ENCODE measurements at regions not wholly inside any gene's neighbourhood (a gene's known extent, or its start where the extent isn't known, plus 50 kb on each side); places are given as distances from the start of the nearest gene placed in this dataset.
"Not testable (repeated sequence)": the region's sequence is repeated elsewhere in the genome, so short reads cannot be mapped to it uniquely, and the experiment has no call there.

GRCh38 chr18:30814446-30814845, 228.1 kb downstream of the DSC3 start:
- ATAC-seq (no peak), DNase-seq (no peak)
- ChIA-PET POLR2A (no interaction called here), CTCF (no interaction called here)
- Mint-ChIP-seq H3K27ac (no peak overlapping the region), H3K4me1 (ENCODE audit: low read depth) (no peaks in the 10 kb centered on the region), H3K27me3 (ENCODE audit: low read depth) (no peaks in the 10 kb centered on the region), H3K9me3 (ENCODE audit: insufficient read depth) (peaks cover 20% of the 10 kb centered on the region), H3K36me3 (ENCODE audit: low read depth) (no peaks in the 10 kb centered on the region), H3K4me3 (no peak overlapping the region)

- H3K9me3 Mint-ChIP-seq (ENCODE audit: insufficient read depth), result peaks cover 4% of the 10 kb centered on the region
Measured at GRCh38 chr18:30811580-30811979, 231.0 kb downstream of the DSC3 start.

GRCh38 chr18:30810580-30810979, 232.0 kb downstream of the DSC3 start:
- H3K9me3 Mint-ChIP-seq (ENCODE audit: insufficient read depth), result no peaks in the 10 kb centered on the region
- no peak for ATAC-seq
- no peaks in the 10 kb centered on the region for H3K27me3 Mint-ChIP-seq (ENCODE audit: low read depth)
- no peak overlapping the region for H3K27ac Mint-ChIP-seq
- DNase-seq, result no peak
- no peaks in the 10 kb centered on the region for H3K4me1 Mint-ChIP-seq (ENCODE audit: low read depth)
- CTCF ChIA-PET, result no interaction called here
- POLR2A ChIA-PET, result no interaction called here
- no peak overlapping the region for H3K4me3 Mint-ChIP-seq
- H3K36me3 Mint-ChIP-seq (ENCODE audit: low read depth), result no peaks in the 10 kb centered on the region

More at GRCh38 chr18:30811580-30811979, 231.0 kb downstream of the DSC3 start:
- DNase-seq (no peak), ATAC-seq (no peak)
- no peaks in the 10 kb centered on the region for H3K27me3 Mint-ChIP-seq (ENCODE audit: low read depth)
- H3K27ac Mint-ChIP-seq, result no peak overlapping the region
- H3K4me3 Mint-ChIP-seq, result no peak overlapping the region
- no peaks in the 10 kb centered on the region for H3K36me3 Mint-ChIP-seq (ENCODE audit: low read depth)
- CTCF ChIA-PET, result no interaction called here
- no peaks in the 10 kb centered on the region for H3K4me1 Mint-ChIP-seq (ENCODE audit: low read depth)
- POLR2A ChIA-PET, result no interaction called here

GRCh38 chr18:30806823-30807222, 235.7 kb downstream of the DSC3 start:
- POLR2A ChIA-PET, result no interaction called here
- CTCF ChIA-PET, result no interaction called here
- H3K36me3 Mint-ChIP-seq (ENCODE audit: low read depth), result no peaks in the 10 kb centered on the region
- no peaks in the 10 kb centered on the region for H3K4me1 Mint-ChIP-seq (ENCODE audit: low read depth)
- no peaks in the 10 kb centered on the region for H3K27me3 Mint-ChIP-seq (ENCODE audit: low read depth)
- no peak overlapping the region for H3K4me3 Mint-ChIP-seq
- H3K9me3 Mint-ChIP-seq (ENCODE audit: insufficient read depth), result no peaks in the 10 kb centered on the region
- ATAC-seq (no peak), DNase-seq (no peak)
- H3K27ac Mint-ChIP-seq, result no peak overlapping the region

- POLR2A ChIA-PET, result no interaction called here
- Mint-ChIP-seq H3K27me3 (ENCODE audit: low read depth) (no peaks in the 10 kb centered on the region), H3K4me3 (no peak overlapping the region), H3K4me1 (ENCODE audit: low read depth) (no peaks in the 10 kb centered on the region), H3K27ac (no peak overlapping the region), H3K36me3 (ENCODE audit: low read depth) (no peaks in the 10 kb centered on the region), H3K9me3 (ENCODE audit: insufficient read depth) (no peaks in the 10 kb centered on the region)
- CTCF ChIA-PET, result no interaction called here
- DNase-seq (no peak), ATAC-seq (no peak)
Measured at GRCh38 chr18:30800800-30801199, 241.7 kb downstream of the DSC3 start.

GRCh38 chr18:30792051-30792450, 250.5 kb downstream of the DSC3 start:
- CTCF ChIA-PET, result no interaction called here
- no peaks in the 10 kb centered on the region for H3K27me3 Mint-ChIP-seq (ENCODE audit: low read depth)
- H3K27ac Mint-ChIP-seq, result no peak overlapping the region
- no peaks in the 10 kb centered on the region for H3K4me1 Mint-ChIP-seq (ENCODE audit: low read depth)
- no peak overlapping the region for H3K4me3 Mint-ChIP-seq
- peaks cover 18% of the 10 kb centered on the region for H3K9me3 Mint-ChIP-seq (ENCODE audit: insufficient read depth)
- no peaks in the 10 kb centered on the region for H3K36me3 Mint-ChIP-seq (ENCODE audit: low read depth)
- ATAC-seq, result no peak
- POLR2A ChIA-PET, result no interaction called here
- DNase-seq, result no peak

- ATAC-seq; H3K4me3 Mint-ChIP-seq; POLR2A ChIA-PET; H3K4me1 Mint-ChIP-seq (ENCODE audit: low read depth); CTCF ChIA-PET; H3K27me3 Mint-ChIP-seq (ENCODE audit: low read depth); H3K36me3 Mint-ChIP-seq (ENCODE audit: low read depth); H3K27ac Mint-ChIP-seq; DNase-seq: not testable (repeated sequence)
- peaks cover 16% of the 10 kb centered on the region for H3K9me3 Mint-ChIP-seq (ENCODE audit: insufficient read depth)
Measured at GRCh38 chr18:30788411-30788991, 254.0 kb downstream of the DSC3 start.

GRCh38 chr18:30787410-30787809, 255.1 kb downstream of the DSC3 start:
- POLR2A ChIA-PET, result no interaction called here
- H3K4me3 Mint-ChIP-seq, result no peak overlapping the region

GRCh38 chr18:30781601-30782000, 260.9 kb downstream of the DSC3 start:
- Mint-ChIP-seq H3K4me1 (ENCODE audit: low read depth) (no peaks in the 10 kb centered on the region), H3K27ac (no peak overlapping the region), H3K27me3 (ENCODE audit: low read depth) (no peaks in the 10 kb centered on the region), H3K9me3 (ENCODE audit: insufficient read depth) (peaks cover 15% of the 10 kb centered on the region), H3K36me3 (ENCODE audit: low read depth) (no peaks in the 10 kb centered on the region), H3K4me3 (no peak overlapping the region)
- CTCF ChIA-PET, result no interaction called here
- DNase-seq (no peak), ATAC-seq (no peak)
- POLR2A ChIA-PET, result no interaction called here

More at GRCh38 chr18:30787410-30787809, 255.1 kb downstream of the DSC3 start:
- CTCF ChIA-PET, result no interaction called here
- Mint-ChIP-seq H3K4me1 (ENCODE audit: low read depth) (no peaks in the 10 kb centered on the region), H3K27ac (no peak overlapping the region), H3K9me3 (ENCODE audit: insufficient read depth) (peaks cover 21% of the 10 kb centered on the region), H3K27me3 (ENCODE audit: low read depth) (no peaks in the 10 kb centered on the region), H3K36me3 (ENCODE audit: low read depth) (no peaks in the 10 kb centered on the region)
- no peak for ATAC-seq
- no peak for DNase-seq

- POLR2A ChIA-PET, result no interaction called here
Measured at GRCh38 chr18:30775629-30776028, 266.9 kb downstream of the DSC3 start.

GRCh38 chr18:30772170-30772569, 270.4 kb downstream of the DSC3 start:
- H3K4me1 Mint-ChIP-seq (ENCODE audit: low read depth); CTCF ChIA-PET; POLR2A ChIA-PET; H3K4me3 Mint-ChIP-seq; H3K36me3 Mint-ChIP-seq (ENCODE audit: low read depth); DNase-seq; H3K27me3 Mint-ChIP-seq (ENCODE audit: low read depth); ATAC-seq; H3K27ac Mint-ChIP-seq: not testable (repeated sequence)
- H3K9me3 Mint-ChIP-seq (ENCODE audit: insufficient read depth), result peaks cover 17% of the 10 kb centered on the region

More at GRCh38 chr18:30775629-30776028, 266.9 kb downstream of the DSC3 start:
- ATAC-seq (no peak), DNase-seq (no peak)
- Mint-ChIP-seq H3K4me3 (no peak overlapping the region), H3K27ac (no peak overlapping the region), H3K4me1 (ENCODE audit: low read depth) (no peaks in the 10 kb centered on the region), H3K36me3 (ENCODE audit: low read depth) (no peaks in the 10 kb centered on the region), H3K9me3 (ENCODE audit: insufficient read depth) (peaks cover 6% of the 10 kb centered on the region), H3K27me3 (ENCODE audit: low read depth) (no peaks in the 10 kb centered on the region)
- CTCF ChIA-PET, result no interaction called here

GRCh38 chr18:30766053-30766452, 276.5 kb downstream of the DSC3 start:
- CTCF ChIA-PET, result no interaction called here

GRCh38 chr18:30765247-30765646, 277.3 kb downstream of the DSC3 start:
- H3K4me3 Mint-ChIP-seq, result no peak overlapping the region
- ATAC-seq, result no peak
- no peak overlapping the region for H3K27ac Mint-ChIP-seq
- no peaks in the 10 kb centered on the region for H3K4me1 Mint-ChIP-seq (ENCODE audit: low read depth)
- no peak for DNase-seq
- H3K27me3 Mint-ChIP-seq (ENCODE audit: low read depth), result no peaks in the 10 kb centered on the region
- peaks cover 15% of the 10 kb centered on the region for H3K9me3 Mint-ChIP-seq (ENCODE audit: insufficient read depth)
- ChIA-PET POLR2A (no interaction called here), CTCF (no interaction called here)
- no peaks in the 10 kb centered on the region for H3K36me3 Mint-ChIP-seq (ENCODE audit: low read depth)

More at GRCh38 chr18:30766053-30766452, 276.5 kb downstream of the DSC3 start:
- no peak overlapping the region for H3K4me3 Mint-ChIP-seq
- H3K9me3 Mint-ChIP-seq (ENCODE audit: insufficient read depth), result peaks cover 16% of the 10 kb centered on the region
- H3K27ac Mint-ChIP-seq, result no peak overlapping the region
- POLR2A ChIA-PET, result no interaction called here
- no peak for DNase-seq
- H3K4me1 Mint-ChIP-seq (ENCODE audit: low read depth), result no peaks in the 10 kb centered on the region
- no peaks in the 10 kb centered on the region for H3K36me3 Mint-ChIP-seq (ENCODE audit: low read depth)
- no peak for ATAC-seq
- H3K27me3 Mint-ChIP-seq (ENCODE audit: low read depth), result no peaks in the 10 kb centered on the region

Measured in activated CD8-positive, alpha-beta T cell treated with anti-CD3 and anti-CD28 coated beads, Interleukin-2, amount 10 ng/mL, durations not matched to agents 7 days and 5 days (primary cell).